ENCODE measurements at regions not wholly inside any gene's neighbourhood (a gene's known extent, or its start where the extent isn't known, plus 50 kb on each side); places are given as distances from the start of the nearest gene placed in this dataset.

- no peak for TF ChIP-seq SP2 (IDR thresholded peaks at IDR 0.05; ENCODE audit: low read length)
- no peak for TF ChIP-seq EP300 (IDR thresholded peaks at IDR 0.05; ENCODE audit: borderline replicate concordance in 1 of 2, low read depth in 2 of 2, low read length in 2 of 2)
- TF ChIP-seq EGR1 (IDR thresholded peaks at IDR 0.05; ENCODE audit: borderline replicate concordance, low read depth, low read length), result no peak
- no peak for TF ChIP-seq CTCF (IDR thresholded peaks at IDR 0.05; ENCODE audit: control extremely low read depth in 1 of 3, insufficient read depth in 1 of 3, low read depth in 1 of 3, low read length in 3 of 3)
- TF ChIP-seq PHF8 (conservative IDR thresholded peaks at IDR 0.05; ENCODE audit: low read depth, low read length), result no peak
Observed at GRCh38 chr12:62016021-62016420, 244.2 kb upstream of the USP15 start.
